VCaP (cell line): ENCODE measurements at regions not wholly inside any gene's neighbourhood (a gene's known extent, or its start where the extent isn't known, plus 50 kb on each side); places are given as distances from the start of the nearest gene placed in this dataset.
"Not testable (repeated sequence)": the region's sequence is repeated elsewhere in the genome, so short reads cannot be mapped to it uniquely, and the experiment has no call there.

Experiments
- H3K27ac ChIP-seq: fragments of 450-650 bp; 2 replicates; pipeline ENCODE4 v1.5.1; 2017
- CTCF ChIP-seq: fragments of 450-650 bp; conservative IDR thresholded peaks from 2 replicates; pipeline ENCODE4 v1.5.1; 2017; ENCODE audit warnings: mild to moderate bottlenecking, moderate library complexity

GRCh38 chr3:103863381-103863780 lies 1428.6 kb downstream of the ZPLD1 start:
- no peak overlapping the region for H3K27ac ChIP-seq
- no peak for TF ChIP-seq CTCF

- TF ChIP-seq CTCF: no peak
These were observed 1431.3 kb downstream of the ZPLD1 start for GRCh38 chr3:103866113-103866512.

GRCh38 chr3:103873021-103873420 lies 1438.2 kb downstream of the ZPLD1 start:
- TF ChIP-seq CTCF: no peak

More at GRCh38 chr3:103866113-103866512, 1431.3 kb downstream of the ZPLD1 start:
- no peak overlapping the region for H3K27ac ChIP-seq

GRCh38 chr3:103873897-103874545 lies 1439.2 kb downstream of the ZPLD1 start:
- H3K27ac ChIP-seq: no peak overlapping the region
- TF ChIP-seq CTCF: no peak

More at GRCh38 chr3:103873021-103873420, 1438.2 kb downstream of the ZPLD1 start:
- no peak overlapping the region for H3K27ac ChIP-seq

GRCh38 chr3:103881809-103882208 lies 1447.0 kb downstream of the ZPLD1 start:
- H3K27ac ChIP-seq: not testable (repeated sequence)

- H3K27ac ChIP-seq: no peak overlapping the region
- TF ChIP-seq CTCF: no peak
These were observed 1454.9 kb downstream of the ZPLD1 start for GRCh38 chr3:103889675-103890074.

- TF ChIP-seq CTCF: no peak
- no peak overlapping the region for H3K27ac ChIP-seq
These were observed 1459.5 kb downstream of the ZPLD1 start for GRCh38 chr3:103894162-103894822.

GRCh38 chr3:103899328-103899727 lies 1464.5 kb downstream of the ZPLD1 start:
- H3K27ac ChIP-seq: no peak overlapping the region
- no peak for TF ChIP-seq CTCF
